ENCODE measurements at regions not wholly inside any gene's neighbourhood (a gene's known extent, or its start where the extent isn't known, plus 50 kb on each side); places are given as distances from the start of the nearest gene placed in this dataset.

DNA sequence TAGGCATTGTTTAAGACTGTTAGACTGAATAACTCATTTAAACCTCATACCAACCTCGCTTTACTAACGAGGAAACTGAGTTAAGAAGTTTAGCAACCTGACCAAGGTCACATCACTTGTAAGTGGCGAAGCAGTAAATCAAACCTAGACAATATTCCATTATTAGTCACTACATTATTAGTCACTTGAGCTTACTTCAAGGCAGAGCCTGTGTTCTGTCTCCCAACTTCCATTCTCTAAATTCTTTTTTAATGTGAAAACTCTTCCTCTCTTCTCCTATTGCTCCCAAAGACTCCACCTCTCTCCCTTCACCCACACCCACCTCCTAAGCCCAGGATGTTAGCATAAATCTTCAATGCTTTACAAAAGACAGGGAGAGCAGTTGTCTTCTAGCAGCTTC is 156.5 kb downstream of the ARL6IP6 start:
- DNase-seq (ENCODE audit: low read depth, low spot score): no peak
- no peak overlapping the region for H3K4me3 Mint-ChIP-seq
- H3K4me1 Mint-ChIP-seq: no peaks in the 10 kb centered on the region
- TF ChIP-seq, protein P1, sequence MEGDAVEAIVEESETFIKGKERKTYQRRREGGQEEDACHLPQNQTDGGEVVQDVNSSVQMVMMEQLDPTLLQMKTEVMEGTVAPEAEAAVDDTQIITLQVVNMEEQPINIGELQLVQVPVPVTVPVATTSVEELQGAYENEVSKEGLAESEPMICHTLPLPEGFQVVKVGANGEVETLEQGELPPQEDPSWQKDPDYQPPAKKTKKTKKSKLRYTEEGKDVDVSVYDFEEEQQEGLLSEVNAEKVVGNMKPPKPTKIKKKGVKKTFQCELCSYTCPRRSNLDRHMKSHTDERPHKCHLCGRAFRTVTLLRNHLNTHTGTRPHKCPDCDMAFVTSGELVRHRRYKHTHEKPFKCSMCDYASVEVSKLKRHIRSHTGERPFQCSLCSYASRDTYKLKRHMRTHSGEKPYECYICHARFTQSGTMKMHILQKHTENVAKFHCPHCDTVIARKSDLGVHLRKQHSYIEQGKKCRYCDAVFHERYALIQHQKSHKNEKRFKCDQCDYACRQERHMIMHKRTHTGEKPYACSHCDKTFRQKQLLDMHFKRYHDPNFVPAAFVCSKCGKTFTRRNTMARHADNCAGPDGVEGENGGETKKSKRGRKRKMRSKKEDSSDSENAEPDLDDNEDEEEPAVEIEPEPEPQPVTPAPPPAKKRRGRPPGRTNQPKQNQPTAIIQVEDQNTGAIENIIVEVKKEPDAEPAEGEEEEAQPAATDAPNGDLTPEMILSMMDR (conservative IDR thresholded peaks at IDR 0.05): no peak
- H3K27me3 Mint-ChIP-seq (ENCODE audit: low read depth): no peaks in the 10 kb centered on the region
- no peak overlapping the region for H3K27ac Mint-ChIP-seq (ENCODE audit: unreplicated experiment)
- no peaks in the 10 kb centered on the region for H3K9me3 Mint-ChIP-seq
- H3K36me3 Mint-ChIP-seq (ENCODE audit: low read depth): no peaks in the 10 kb centered on the region

DNA sequence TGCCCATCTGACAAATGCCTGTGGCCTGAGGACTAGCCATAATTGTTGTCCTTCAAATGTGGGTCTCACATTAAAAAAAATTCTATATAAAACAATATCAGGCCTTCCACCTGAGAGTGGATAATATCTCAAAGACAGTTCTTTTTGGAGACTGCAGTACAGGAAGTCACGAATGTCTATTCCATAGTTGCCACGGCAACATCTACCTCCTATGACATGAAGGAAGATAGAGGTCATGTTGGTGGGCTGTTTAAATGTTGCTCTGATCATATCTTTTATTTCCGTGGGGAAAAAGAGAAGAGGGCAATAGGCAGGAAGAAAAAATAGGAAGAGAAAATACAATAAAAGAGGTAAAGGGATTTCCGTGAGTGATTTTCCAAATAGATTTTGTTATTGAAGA is 151.8 kb downstream of the ARL6IP6 start:
- Mint-ChIP-seq H3K36me3 (ENCODE audit: low read depth) (no peaks in the 10 kb centered on the region), H3K4me3 (no peak overlapping the region), H3K27ac (ENCODE audit: unreplicated experiment) (no peak overlapping the region), H3K27me3 (ENCODE audit: low read depth) (no peaks in the 10 kb centered on the region), H3K4me1 (peaks cover 5% of the 10 kb centered on the region), H3K9me3 (peaks cover 4% of the 10 kb centered on the region)
- DNase-seq (ENCODE audit: low read depth, low spot score): no peak
- TF ChIP-seq, protein P1 (conservative IDR thresholded peaks at IDR 0.05): no peak

DNA sequence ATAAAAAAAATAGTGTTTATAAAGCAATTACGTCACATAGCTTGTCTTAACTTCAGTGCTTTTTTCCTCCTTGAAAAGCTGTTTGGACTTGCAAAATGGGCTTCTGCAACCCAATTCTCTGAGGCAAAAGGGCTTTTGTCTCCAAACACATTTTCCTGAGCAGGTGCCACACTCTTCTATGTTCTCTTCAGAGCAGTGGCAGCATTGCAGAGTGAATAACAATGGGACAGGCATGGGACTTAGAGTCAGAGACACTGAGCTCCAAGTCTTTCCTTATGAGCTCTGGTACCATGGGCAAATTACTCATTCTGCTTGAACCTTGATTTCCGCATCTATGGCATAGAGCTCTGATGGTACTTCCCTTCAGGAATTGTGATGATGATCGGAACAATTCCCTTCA is 149.0 kb downstream of the ARL6IP6 start:
- no peaks in the 10 kb centered on the region for H3K27me3 Mint-ChIP-seq (ENCODE audit: low read depth)
- H3K4me3 Mint-ChIP-seq: no peak overlapping the region
- peaks cover 3% of the 10 kb centered on the region for H3K36me3 Mint-ChIP-seq (ENCODE audit: low read depth)
- H3K9me3 Mint-ChIP-seq: peaks cover 11% of the 10 kb centered on the region
- TF ChIP-seq, protein P1 (conservative IDR thresholded peaks at IDR 0.05): no peak
- peaks cover 13% of the 10 kb centered on the region for H3K4me1 Mint-ChIP-seq
- DNase-seq (ENCODE audit: low read depth, low spot score): no peak
- no peak overlapping the region for H3K27ac Mint-ChIP-seq (ENCODE audit: unreplicated experiment)

DNA sequence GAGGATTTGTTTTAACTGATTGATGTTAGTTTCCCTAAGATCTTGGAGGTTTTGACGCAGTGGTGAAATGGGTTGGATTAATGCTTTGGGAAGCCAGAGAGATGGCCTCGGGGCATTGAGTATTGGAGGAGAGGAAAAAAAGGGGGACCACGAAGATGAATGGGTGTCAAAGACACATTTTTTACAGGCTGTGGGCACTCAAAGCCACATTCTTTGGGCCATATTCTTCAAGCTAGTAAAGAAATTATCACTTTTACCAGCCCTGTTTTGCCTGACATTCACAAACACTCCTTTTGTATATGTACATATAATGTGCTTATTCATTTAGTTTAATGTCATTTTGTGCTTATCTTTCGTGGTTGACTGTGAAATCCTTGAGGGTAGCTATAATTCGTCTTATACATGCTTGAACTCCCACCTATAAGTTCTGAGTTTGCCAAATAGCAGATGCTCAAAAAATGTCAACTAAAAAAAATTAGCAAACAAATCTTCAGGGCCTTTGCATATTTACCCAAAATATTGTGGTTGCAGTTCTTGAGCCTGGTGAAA is 146.3 kb downstream of the ARL6IP6 start:
- no peaks in the 10 kb centered on the region for H3K27me3 Mint-ChIP-seq (ENCODE audit: low read depth)
- H3K9me3 Mint-ChIP-seq: peaks cover 18% of the 10 kb centered on the region
- DNase-seq (ENCODE audit: low read depth, low spot score): no peak
- peaks cover 19% of the 10 kb centered on the region for H3K4me1 Mint-ChIP-seq
- peak overlapping the region; percentile 76 for H3K27ac Mint-ChIP-seq (ENCODE audit: unreplicated experiment)
- no peak overlapping the region for H3K4me3 Mint-ChIP-seq
- TF ChIP-seq, protein P1 (conservative IDR thresholded peaks at IDR 0.05): no peak
- H3K36me3 Mint-ChIP-seq (ENCODE audit: low read depth): peaks cover 3% of the 10 kb centered on the region

DNA sequence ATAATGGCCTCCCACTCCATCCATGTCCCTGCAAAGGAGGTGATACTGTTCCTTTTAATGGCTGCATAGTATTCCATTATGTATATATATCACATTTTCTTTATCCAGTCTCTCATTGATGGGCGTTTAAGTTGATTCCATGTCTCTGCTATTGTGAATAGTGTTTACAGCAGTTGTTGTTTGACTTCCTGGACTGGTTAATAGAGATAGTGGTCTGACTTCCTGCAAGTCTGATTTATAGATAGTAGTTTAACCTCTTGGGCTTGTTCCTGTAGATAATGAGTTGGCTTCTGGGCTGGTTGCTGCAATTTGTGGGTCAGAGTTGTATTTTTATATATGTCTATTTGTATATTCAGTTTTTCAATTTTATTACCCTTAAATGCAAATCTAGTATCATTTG is 145.4 kb downstream of the ARL6IP6 start:
- Mint-ChIP-seq H3K4me1 (peaks cover 16% of the 10 kb centered on the region), H3K27ac (ENCODE audit: unreplicated experiment) (no peak overlapping the region), H3K36me3 (ENCODE audit: low read depth) (peaks cover 3% of the 10 kb centered on the region), H3K4me3 (no peak overlapping the region), H3K9me3 (peaks cover 15% of the 10 kb centered on the region), H3K27me3 (ENCODE audit: low read depth) (no peaks in the 10 kb centered on the region)
- no peak for DNase-seq (ENCODE audit: low read depth, low spot score)
- TF ChIP-seq, protein P1 (conservative IDR thresholded peaks at IDR 0.05): no peak

Data from neural crest cell (in vitro differentiated cells).